ENCODE measurements at regions not wholly inside any gene's neighbourhood (a gene's known extent, or its start where the extent isn't known, plus 50 kb on each side); places are given as distances from the start of the nearest gene placed in this dataset.

GRCh38 chr4:155592179-155592937 lies 74.3 kb upstream of the GUCY1A1 start:
- no peak for TF ChIP-seq CTCF (optimal IDR thresholded peaks at IDR 0.05 in 1 of 3, IDR thresholded peaks at IDR 0.05 in 1 of 3, conservative IDR thresholded peaks at IDR 0.05 in 1 of 3; ENCODE audit: extremely low read depth in 1 of 3, insufficient read depth in 2 of 3, low read length in 3 of 3)
- TF ChIP-seq EZH2 (IDR thresholded peaks at IDR 0.05; ENCODE audit: low read length): no peak
